GM12873 (cell line): ENCODE measurements at regions not wholly inside any gene's neighbourhood (a gene's known extent, or its start where the extent isn't known, plus 50 kb on each side); places are given as distances from the start of the nearest gene placed in this dataset.

Experiments used
- CTCF ChIP-seq: IDR thresholded peaks from 2 replicates; pipeline ENCODE4 v1.5.1; 2012; ENCODE audit warnings: low read depth, mild to moderate bottlenecking, moderate library complexity, low read length, control low read depth; ENCODE audit not compliant: insufficient read depth; ENCODE audit errors: missing control alignments

GRCh38 chr18:31241425-31241824, 76.5 kb upstream of the DSG1 start:
- TF ChIP-seq CTCF = no peak

GRCh38 chr18:31241900-31242409, 76.0 kb upstream of the DSG1 start:
- peak; percentile 56 for TF ChIP-seq CTCF

GRCh38 chr18:31243740-31244512, 74.0 kb upstream of the DSG1 start:
- no peak for TF ChIP-seq CTCF

GRCh38 chr18:31244771-31245394, 73.1 kb upstream of the DSG1 start:
- no peak for TF ChIP-seq CTCF

- no peak for TF ChIP-seq CTCF
Measured at GRCh38 chr18:31245820-31246219, 72.1 kb upstream of the DSG1 start.

GRCh38 chr18:31246460-31246859, 71.5 kb upstream of the DSG1 start:
- TF ChIP-seq CTCF = no peak

GRCh38 chr18:31247574-31248199, 70.3 kb upstream of the DSG1 start:
- TF ChIP-seq CTCF = no peak
